Stimulated activated CD8-positive, alpha-beta memory T cell treated with anti-CD3 and anti-CD28 coated beads, Interleukin-4, amount 100 ng/mL, for 1 hour (primary cell): ENCODE measurements at regions not wholly inside any gene's neighbourhood (a gene's known extent, or its start where the extent isn't known, plus 50 kb on each side); places are given as distances from the start of the nearest gene placed in this dataset.

Experiments
- DNase-seq, 2 donors: peaks; one replicate each; pipeline ENCODE4 v3.0.0-alpha.2; 2020; ENCODE audit warnings: low read depth in 2 of 2, low spot score in 1 of 2

DNA sequence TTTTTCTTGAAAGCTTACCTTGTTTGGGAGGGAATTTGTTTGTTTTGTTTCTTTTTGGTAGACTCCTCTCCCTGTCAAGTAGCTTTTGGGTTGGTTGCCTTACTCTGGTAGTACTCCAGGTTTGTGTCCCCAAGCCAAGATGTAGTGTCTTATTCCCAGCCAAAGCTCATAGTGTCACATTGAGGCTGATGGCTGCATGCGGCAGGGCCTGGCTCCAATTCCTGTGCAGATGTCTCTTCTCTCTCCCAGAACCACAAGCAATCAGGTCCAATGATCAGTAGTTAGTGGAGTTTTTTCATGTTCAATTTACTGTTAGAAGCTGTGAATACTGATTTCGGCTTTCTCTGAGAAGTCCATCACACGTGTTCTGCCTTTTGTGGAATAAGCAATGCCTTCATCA is 221.1 kb upstream of the THBS1 start:
- DNase-seq = no peak

DNA sequence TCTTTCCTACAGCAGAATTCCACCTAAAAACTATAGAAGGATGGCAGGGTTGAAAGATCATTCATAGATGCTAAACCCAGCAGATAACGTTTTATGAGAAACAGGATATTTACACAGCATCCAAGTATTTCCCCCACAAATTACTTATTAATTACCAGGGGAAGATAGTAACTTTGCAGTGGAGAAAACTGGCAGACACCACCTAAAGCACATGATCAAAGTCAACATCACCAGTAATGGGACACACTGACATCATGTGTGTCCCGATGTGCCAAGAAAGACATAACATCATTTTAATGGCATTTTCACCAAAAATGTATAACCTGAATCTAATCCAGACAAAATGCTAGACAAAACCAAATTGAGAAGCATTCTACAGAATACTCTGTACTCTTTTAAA is 220.4 kb upstream of the THBS1 start:
- no peak for DNase-seq

DNA sequence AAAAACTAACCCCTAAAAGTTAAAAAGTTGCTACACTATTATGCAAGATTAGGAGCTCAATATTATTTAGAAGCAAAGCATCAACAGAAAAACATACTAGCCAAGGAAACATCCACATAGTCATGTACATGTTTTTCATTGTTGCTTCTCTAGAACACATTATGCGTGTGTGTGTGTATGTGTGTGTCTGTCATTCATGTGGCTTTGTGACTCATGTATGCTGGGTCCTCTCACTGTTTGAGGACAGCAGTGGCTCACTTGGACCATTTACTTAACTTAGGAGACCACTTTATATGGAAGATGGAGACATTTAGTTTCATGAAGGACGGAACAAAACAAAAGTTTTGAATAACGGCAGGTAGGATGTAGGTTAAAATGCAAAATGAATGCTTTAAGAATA is 219.4 kb upstream of the THBS1 start:
- DNase-seq = no peak

DNA sequence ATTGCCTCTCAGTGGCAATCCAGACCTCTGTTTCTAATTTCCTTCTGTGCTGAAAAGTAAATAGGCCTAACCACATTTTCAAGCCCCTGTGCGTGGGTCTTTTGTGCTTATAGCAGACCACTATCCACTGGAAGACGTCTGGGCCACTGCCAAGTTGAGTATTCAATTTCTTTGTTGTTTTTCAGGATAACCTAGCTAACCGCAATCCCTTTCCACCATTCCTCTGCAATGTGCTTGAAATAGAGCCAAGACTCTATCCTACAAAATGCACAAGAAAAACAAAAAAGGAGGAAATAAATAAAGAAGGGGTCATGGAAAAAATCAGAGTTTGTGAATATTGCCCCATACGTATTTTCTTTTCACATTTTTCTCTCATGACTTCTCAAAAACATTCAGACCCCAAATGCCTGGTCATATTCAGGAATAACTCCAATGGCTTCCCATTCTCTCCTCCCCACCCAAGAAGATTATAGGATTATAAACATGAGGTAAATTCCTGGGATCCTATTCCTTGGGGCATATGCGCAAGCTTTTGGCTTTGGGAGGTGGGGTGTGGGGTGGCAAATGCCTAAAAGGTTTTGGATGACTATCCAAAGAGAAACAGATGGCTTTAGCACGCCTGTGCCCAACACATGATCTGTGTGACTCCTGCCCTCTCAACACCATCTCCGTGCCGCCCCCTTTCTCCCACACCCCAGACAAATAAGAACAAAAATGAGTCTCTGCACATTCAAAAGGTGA is 217.9 kb upstream of the THBS1 start:
- no peak for DNase-seq

DNA sequence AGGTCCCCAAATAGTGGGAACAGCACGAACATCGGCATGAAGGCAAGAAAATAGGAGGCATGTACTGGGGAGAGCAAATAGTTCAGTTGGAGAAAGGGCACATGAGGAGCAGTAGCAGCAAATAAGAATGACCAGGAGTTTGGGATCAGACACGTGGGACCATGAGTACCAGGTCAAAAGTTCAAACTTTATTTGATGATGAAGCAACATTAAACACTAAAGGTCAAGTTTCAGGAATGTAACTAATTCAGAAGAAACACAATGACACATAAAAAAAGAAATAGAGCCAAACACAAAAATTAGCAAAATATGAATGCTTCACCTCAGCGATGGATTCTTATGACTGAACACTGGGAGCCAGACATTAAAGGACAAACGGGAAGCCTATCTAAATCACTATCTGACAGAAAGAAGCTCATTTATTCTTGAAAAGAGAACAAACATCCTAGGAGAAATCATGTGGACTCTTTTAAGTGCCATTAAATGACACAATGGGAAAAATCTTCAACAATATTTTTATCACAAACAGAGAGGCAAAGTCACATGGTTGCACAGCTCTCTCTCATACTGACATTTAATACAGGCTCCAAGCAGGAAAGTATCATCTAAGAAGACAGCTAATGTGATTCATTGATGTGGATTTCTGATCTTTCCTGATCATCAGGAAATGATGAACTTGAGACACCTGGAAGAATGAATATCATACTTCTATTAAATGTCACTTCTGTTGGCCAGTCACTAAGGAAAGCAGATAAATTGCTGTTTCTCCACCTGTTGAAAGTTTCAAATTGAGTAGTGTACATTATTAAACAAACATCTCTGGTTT is 216.9 kb upstream of the THBS1 start:
- DNase-seq = no peak

DNA sequence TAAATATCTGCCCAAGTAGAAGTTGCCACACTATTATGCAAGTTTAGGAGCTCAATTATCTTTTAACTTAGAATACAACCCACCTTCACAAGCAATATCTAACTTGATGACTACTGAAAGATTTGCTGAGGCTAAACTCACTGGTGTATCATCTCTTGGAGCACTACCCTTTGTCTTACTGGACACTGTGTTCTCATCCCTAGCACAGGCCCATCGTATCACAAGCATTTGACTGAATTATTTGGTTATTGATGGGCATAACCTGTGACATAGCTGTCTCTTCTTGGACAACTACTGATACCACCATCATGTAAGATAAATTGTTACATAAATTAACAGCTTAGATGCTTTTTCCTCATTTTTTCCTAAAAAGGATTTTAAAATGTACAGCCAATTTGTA is 216.2 kb upstream of the THBS1 start:
- no peak for DNase-seq

DNA sequence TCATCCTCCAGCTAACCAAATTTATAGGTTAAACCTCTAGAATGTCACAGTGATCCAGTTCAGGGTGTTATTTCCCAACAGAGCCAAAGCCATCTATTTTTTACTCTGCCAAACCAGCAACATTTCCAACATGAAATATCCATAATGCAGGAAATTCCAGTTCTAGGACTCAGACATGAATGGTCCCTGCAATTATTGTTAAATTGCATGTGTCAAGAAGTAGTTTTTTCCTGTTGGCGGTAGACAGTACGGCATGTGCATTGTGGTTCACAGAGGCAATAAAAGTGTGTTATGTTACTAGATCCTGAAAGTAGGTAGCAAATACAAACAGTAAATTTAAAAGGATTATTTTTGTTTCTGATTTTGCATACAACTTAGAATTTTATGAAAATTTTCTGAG is 215.7 kb upstream of the THBS1 start:
- DNase-seq = no peak

DNA sequence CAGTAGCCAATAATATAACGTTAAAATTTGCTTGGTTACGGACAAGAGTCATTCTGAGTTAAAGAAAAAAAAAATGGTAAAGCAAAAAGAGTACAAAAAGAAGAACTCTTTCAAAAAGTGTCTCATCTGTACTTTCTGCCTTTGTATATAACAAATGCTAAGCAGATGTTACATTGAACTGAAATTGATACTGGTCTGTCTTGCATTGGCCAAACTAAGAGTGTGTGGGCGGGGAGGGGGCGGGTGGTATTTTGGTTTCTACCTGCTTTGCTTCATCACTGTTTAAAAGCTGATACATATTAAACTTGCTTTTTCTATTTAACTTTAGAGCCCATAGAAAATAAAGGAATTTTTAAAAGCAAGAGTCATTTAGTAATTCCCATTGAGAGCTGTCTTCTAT is 215.0 kb upstream of the THBS1 start:
- DNase-seq = no peak

DNA sequence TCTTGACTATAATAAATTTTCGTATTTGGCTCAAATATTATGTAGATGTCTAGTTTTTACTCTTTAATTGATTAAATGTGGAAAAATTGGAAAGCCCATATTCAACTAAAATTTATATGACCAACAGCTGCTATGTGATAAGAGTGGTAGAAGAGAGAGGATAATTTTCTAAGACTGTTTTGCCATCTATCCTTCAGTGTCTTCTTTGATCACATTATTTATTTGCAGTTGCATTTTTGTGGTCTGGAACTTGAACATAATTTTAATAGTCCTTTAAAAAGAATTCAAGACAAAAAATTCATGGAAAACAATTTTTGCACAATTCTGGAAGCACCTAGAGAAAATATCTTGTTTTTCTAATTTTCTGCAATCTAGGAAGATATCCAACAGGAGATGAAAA is 213.3 kb upstream of the THBS1 start:
- no peak for DNase-seq

DNA sequence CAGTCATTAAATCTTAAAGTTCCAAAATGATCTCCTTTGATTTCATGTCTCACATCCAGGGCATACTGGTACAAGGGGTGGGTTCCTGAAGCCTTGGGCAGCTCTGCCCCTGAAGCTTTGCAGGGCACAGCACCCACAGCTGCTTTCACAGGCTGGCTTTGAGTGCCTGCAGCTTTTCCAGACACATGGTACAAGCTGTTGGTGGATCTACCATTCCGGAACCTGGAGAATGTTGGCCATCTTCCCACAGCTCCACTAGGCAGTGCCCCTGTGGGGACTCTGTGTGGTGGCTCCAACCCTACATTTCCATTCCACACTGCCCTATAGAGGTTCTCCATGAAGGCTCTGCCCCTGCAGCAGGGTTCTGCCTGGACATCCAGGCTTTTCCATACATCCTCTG is 211.1 kb upstream of the THBS1 start:
- DNase-seq = no peak

DNA sequence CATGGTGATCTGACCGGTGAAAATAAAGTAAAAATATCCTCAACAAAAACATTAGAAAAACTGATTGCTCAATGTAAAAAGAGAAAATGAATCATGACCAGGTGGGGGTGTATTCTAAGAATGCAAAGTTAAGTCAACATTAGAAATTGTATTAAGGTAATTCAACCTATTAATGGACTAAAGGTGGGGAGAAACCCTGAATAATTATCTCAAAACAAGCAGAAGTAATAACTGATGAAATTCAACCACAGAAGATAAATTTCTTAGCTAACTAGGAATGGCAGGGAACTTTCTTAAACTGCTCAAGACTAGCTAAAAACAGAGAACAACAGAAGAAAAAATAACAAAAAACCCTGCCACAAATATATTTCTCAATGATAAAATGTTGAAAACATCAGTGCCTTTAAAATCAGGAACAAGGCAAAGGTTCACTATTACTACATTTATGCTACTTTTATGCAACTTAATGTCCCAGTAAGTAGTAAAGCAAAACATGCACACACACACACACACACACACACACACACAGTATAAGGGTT is 204.4 kb upstream of the THBS1 start:
- no peak for DNase-seq

DNA sequence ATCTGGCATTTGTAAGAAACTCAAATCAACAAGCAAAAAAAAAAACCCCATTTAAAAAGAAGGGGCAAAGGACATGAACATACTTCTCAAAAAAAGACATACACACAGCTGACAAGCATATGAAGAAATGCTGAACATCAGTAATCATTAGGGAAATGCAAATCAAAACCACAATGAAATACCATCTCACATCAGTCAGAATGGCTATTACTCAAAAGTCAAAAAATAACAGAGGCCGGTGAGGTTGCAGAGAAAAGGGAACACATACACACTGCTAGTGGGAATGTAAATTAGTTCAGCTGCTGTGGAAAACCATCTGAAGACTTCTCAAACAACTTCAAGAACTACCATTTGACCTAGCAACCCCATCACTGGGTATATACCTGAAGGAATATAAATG is 199.4 kb upstream of the THBS1 start:
- no peak for DNase-seq

DNA sequence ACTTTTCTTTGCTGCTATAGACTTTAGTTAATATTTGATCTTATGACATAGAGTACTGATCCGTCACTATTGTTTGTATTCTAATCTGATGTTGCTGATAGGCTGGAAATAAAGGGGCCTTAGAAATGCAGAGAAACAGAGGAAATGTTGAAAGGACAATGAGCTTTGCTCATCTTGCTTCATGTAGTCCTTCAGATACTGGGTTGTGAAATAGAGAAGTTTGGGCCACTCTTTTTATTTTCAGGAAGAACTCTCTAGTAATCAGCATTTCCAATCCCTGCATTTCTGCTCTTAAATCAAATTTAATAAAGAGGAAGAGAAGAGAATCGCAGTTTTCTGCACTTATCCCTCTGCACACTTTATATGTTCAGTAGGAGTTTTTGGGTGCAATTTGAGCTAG is 192.8 kb upstream of the THBS1 start:
- DNase-seq = no peak

DNA sequence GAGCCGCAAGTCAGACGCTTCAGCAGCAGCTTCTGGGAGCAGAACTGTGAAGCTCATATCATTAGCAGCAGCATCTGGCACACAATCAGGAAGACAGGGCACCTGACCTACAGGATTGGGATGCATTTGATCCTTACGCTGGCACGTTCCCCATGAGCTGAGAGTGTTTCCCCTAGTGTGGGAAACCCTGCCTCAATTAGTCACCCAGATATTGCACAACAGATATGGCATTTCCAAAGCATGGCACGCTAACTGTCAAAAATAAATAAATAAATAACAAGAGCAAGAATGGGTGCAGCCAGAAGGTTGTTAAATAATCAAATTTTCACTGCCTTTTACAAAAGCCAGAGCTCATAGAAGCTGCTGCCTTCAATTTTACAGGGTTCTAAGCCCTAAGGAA is 189.6 kb upstream of the THBS1 start:
- DNase-seq = no peak

DNA sequence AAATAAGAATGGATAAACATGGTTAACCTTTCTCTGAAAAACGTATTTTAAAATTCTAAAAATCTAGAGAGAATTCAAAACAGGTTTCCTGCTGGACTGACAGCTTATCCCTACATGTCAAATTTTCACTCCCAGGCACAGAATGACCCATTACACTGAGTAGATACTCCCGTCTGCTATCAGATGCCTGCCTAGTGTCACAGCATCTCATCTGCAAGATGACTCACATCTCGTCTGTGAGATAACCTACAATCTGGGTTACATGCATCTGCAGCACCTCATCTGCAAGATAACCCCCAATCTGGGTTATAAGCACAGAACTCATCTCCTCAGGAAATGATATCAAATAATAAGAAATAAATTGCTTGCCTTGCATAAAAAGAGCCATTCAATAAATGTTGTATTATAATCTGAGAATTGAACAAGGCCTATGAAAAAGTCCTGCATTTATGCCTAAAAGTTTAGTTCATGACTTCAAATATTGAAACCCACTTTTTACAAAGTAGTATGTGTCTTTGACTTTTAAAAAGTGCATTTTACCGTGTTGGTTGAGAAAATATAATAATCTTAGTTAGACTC is 188.3 kb upstream of the THBS1 start:
- DNase-seq = no peak

DNA sequence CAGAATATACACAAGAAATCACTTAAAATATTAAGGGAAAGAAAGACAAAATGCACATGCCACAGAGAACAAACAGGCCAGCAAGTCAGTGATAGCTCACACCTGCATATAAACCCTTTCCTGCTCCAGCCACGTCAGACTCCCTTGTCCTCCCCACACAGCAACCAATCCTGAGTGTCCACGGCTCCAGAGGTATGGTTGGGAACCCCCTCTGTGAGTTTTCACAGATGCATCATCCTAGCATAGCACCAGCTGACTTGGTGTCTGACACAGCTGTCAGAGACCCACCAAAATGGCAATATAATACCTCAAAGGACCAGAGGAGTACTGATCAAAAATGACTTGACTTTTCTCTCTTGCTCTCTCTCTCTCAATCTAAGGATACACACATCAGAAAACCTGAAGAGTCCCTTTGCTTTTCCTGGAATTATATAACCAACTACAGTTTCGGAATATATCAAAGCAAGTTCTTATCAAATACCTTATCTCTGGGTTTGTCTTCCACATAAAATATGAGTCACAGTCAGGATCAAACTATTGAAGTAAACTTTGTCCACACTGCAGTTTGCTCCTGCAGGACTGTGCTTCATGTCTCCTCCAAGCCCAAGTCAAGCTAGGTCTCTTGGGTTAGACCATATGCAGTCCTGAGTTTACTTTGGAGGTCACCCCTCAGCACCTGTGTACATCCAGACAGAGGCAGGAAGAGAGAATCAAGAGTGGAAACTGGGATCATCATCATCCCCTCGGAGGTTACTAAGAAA is 187.1 kb upstream of the THBS1 start:
- DNase-seq = no peak

DNA sequence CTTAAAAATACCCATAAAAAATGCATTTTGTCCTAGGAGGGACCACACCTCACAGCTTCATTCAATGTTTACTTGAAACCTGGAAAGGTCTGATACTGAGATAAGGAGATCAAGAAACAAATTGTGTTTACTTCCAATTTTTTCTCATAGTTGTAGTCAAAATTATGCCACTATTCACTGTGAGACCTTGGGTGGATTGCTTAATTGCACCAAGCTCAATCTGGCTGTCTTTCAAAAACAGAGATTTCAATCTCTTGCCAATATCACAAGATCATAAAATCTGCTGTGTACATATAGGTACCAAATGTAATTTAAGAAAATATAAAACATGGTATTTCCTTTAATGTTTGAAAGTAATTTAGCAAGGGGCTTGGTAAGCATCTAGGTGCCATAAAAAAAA is 186.4 kb upstream of the THBS1 start:
- DNase-seq = no peak

DNA sequence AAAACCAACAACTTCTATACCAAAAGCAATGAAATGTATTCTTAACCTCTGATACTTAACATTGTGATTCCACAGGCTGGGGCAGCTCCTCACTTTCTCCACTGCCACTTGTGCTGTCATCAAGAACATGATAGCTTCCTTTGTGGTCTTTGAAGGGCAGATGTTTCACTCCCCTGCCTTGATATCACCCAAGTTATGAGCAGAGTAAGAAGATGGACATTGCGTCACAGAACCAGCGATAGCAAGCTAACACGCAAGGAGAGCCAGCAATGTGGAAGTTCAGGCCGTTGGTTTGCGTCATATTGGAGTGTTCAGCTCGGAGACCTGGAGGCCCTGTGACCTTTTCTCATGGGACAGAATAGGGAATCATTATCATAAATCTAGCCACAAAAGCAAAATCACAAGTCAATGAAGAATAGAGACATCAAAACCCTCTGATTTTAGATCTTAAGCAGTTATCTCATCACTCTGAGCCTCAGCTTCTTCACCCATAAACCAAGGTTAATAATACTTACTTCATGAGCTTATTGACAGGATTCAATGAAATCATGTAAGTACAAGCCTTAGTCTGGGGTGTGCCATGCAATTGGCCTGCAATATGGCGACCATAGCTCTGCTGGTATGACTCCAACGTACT is 183.8 kb upstream of the THBS1 start:
- DNase-seq = no peak

DNA sequence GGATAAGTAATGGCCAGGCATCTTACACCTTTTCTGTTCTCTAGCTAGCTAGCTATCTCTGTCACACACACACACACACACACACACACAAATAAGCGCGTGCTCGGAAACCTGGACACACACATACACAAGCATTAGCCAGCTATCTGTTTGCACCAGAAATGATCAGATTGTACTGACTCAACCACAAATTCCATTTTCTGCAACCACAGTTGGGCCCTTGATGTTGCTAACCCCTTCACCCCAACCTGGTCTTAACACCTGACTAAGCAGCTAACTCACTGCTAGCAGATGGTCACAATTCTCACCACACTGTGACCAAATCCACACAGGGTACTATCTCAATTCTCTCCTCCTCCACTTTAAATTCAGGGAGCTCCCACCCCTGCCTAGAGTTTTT is 183.0 kb upstream of the THBS1 start:
- no peak for DNase-seq

DNA sequence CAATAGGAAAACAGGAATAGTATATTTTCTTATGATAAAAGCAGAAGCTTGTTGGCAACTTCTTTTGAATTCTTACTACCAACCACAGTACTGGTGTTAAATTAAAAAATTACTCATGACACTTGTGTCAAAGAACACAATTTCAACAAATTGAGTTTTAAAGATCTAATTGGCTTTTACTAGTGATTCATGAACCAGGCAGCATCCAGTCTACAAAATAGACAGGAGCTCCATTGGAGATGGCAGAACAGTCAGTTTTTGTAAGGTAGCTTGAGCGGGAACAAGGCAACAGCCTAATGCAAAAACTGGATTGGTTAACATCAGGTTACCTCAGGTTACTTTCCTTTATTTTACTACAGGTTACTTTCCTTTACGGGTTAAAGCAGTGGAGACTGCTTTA is 181.3 kb upstream of the THBS1 start:
- no peak for DNase-seq

DNA sequence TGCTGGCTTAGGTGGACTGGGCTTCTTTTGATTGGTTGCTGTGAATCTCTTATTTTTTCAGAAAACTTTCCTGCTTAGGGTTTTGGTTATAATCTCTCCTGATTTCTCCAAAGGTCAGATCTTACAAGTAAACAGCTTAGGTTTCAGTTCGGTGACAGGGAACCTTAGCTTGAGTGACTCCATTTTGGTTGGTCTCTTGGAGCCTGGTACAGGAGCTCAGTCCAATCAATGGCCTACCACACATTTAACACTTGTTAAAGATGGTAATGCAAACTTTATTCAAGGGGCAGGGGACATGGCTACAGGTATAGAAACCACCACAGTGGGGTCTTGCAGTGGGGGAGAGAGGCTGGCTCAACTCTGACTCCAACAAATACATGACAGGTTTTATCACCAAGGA is 180.9 kb upstream of the THBS1 start:
- no peak for DNase-seq
